Activated naive CD8-positive, alpha-beta T cell treated with anti-CD3 and anti-CD28 coated beads, Interleukin-2, amount 50 U/mL, for 24 hours (primary cell): ENCODE measurements at regions not wholly inside any gene's neighbourhood (a gene's known extent, or its start where the extent isn't known, plus 50 kb on each side); places are given as distances from the start of the nearest gene placed in this dataset.
"Not testable (repeated sequence)": the region's sequence is repeated elsewhere in the genome, so short reads cannot be mapped to it uniquely, and the experiment has no call there.

Source experiments
- ATAC-seq: fragments of 150-1000 bp; cut with Tn5 transposase; one replicate; pipeline ENCODE4 v1.10.0; 2021
- DNase-seq: peaks from one replicate; pipeline ENCODE4 v3.0.0; 2021
- H3K27ac Mint-ChIP-seq: one replicate; pipeline ENCODE4 v1.8.0; 2021; ENCODE audit warnings: mild to moderate bottlenecking, mixed read lengths
- H3K27me3 Mint-ChIP-seq: one replicate; pipeline ENCODE4 v1.8.0; 2021; ENCODE audit warnings: mixed read lengths
- H3K36me3 Mint-ChIP-seq: one replicate; pipeline ENCODE4 v1.8.0; 2021; ENCODE audit warnings: low read depth, mixed read lengths
- H3K4me1 Mint-ChIP-seq: one replicate; pipeline ENCODE4 v1.8.0; 2021; ENCODE audit warnings: mixed read lengths
- H3K4me3 Mint-ChIP-seq: one replicate; pipeline ENCODE4 v1.8.0; 2021; ENCODE audit warnings: mild to moderate bottlenecking, moderate library complexity, mixed read lengths
- H3K9me3 Mint-ChIP-seq: one replicate; pipeline ENCODE4 v1.8.0; 2021; ENCODE audit warnings: mixed read lengths

DNA sequence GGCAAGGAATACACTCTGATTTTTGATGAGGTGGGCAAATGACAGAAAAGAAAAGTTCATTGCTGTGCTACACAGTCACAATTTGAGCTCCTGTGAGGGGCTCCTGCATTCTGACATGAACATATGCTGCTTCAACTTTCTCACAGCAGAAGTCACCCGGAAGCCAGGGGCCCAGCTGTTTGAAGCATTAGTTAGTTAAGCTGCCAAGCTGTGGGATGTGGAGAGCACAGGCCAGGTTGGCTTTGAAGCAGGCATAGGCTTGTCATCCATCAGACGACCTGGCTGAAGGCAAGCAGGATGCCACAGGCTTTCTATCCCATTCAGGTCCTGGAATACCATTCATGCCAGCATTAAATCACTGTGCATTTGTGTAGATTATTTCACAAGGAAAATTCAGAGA lies 63.1 kb downstream of the MTNR1B start:
- no peak overlapping the region for H3K27ac Mint-ChIP-seq
- DNase-seq = no peak

GRCh38 chr11:93033093-93033492 lies 63.6 kb downstream of the MTNR1B start:
- H3K9me3 Mint-ChIP-seq = no peaks in the 10 kb centered on the region
- no peak overlapping the region for H3K27ac Mint-ChIP-seq
- no peaks in the 10 kb centered on the region for H3K36me3 Mint-ChIP-seq
- H3K4me3 Mint-ChIP-seq = no peak overlapping the region
- no peak for DNase-seq
- ATAC-seq = no peak
- H3K27me3 Mint-ChIP-seq = no peaks in the 10 kb centered on the region
- no peaks in the 10 kb centered on the region for H3K4me1 Mint-ChIP-seq

More for the DNA sequence above, 63.1 kb downstream of the MTNR1B start:
- no peak for ATAC-seq
- H3K4me3 Mint-ChIP-seq = no peak overlapping the region
- no peaks in the 10 kb centered on the region for H3K9me3 Mint-ChIP-seq
- H3K4me1 Mint-ChIP-seq = no peaks in the 10 kb centered on the region
- no peaks in the 10 kb centered on the region for H3K27me3 Mint-ChIP-seq
- H3K36me3 Mint-ChIP-seq = no peaks in the 10 kb centered on the region

- Mint-ChIP-seq H3K36me3 (no peaks in the 10 kb centered on the region), H3K9me3 (no peaks in the 10 kb centered on the region), H3K27ac (no peak overlapping the region), H3K4me3 (no peak overlapping the region), H3K4me1 (no peaks in the 10 kb centered on the region), H3K27me3 (peaks cover 4% of the 10 kb centered on the region)
- DNase-seq = no peak
- no peak for ATAC-seq
These were observed 64.7 kb downstream of the MTNR1B start for GRCh38 chr11:93034031-93034722.

- Mint-ChIP-seq H3K4me3 (no peak overlapping the region), H3K4me1 (no peaks in the 10 kb centered on the region), H3K27me3 (peaks cover 6% of the 10 kb centered on the region), H3K36me3 (no peaks in the 10 kb centered on the region), H3K9me3 (no peaks in the 10 kb centered on the region), H3K27ac (no peak overlapping the region)
- no peak for ATAC-seq
- DNase-seq = no peak
These were observed 65.2 kb downstream of the MTNR1B start for GRCh38 chr11:93034723-93035039.

DNA sequence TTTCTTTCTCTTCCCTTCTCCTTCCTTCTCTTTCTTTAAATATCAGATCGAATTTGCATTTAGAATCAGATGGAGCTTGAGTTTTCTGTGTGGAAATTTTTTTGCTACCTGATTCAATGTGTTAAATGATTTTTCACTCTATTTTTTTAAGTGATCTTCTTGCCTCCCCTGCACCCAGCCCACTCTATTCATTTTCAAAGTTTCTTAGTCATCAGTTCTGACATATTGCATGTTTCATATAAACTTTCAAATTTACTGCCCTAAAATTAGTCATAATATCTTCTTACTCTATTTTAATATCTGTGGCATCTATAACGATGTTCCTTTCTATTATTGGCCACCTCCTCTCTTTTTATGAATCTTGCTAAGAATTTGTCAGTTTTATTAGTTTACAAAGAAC lies 69.1 kb downstream of the MTNR1B start:
- Mint-ChIP-seq H3K27ac (no peak overlapping the region), H3K4me1 (no peaks in the 10 kb centered on the region), H3K27me3 (peaks cover 11% of the 10 kb centered on the region), H3K9me3 (peaks cover 16% of the 10 kb centered on the region), H3K4me3 (no peak overlapping the region), H3K36me3 (no peaks in the 10 kb centered on the region)
- ATAC-seq (no peak), DNase-seq (no peak)

GRCh38 chr11:93039531-93040240 lies 70.2 kb downstream of the MTNR1B start:
- H3K9me3 Mint-ChIP-seq = peaks cover 16% of the 10 kb centered on the region
- ATAC-seq (no peak), DNase-seq (no peak)
- H3K4me1 Mint-ChIP-seq = no peaks in the 10 kb centered on the region
- H3K27me3 Mint-ChIP-seq = peaks cover 11% of the 10 kb centered on the region
- no peaks in the 10 kb centered on the region for H3K36me3 Mint-ChIP-seq
- H3K4me3 Mint-ChIP-seq = no peak overlapping the region
- H3K27ac Mint-ChIP-seq = no peak overlapping the region

GRCh38 chr11:93041682-93042081 lies 72.2 kb downstream of the MTNR1B start:
- no peaks in the 10 kb centered on the region for H3K4me1 Mint-ChIP-seq
- H3K27me3 Mint-ChIP-seq = peaks cover 11% of the 10 kb centered on the region
- peaks cover 16% of the 10 kb centered on the region for H3K9me3 Mint-ChIP-seq
- ATAC-seq (no peak), DNase-seq (no peak)
- no peak overlapping the region for H3K4me3 Mint-ChIP-seq
- H3K27ac Mint-ChIP-seq = no peak overlapping the region
- H3K36me3 Mint-ChIP-seq = no peaks in the 10 kb centered on the region

DNA sequence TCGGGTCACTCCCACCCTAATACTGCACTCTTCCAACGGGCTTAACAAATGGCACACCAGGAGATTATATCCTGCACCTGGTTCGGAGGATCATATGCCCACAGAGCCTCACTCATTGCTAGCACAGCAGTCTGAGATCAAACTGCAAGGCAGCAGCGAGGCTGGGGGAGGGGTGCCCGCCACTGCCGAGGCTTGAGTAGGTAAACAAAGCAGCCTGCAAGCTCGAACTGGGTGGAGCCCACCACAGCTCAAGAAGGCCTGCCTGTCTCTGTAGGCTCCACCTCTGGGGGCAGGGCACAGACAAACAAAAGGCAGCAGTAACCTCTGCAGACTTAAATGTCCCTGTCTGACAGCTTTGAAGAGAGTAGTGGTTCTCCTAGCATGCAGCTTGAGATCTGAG lies 73.7 kb downstream of the MTNR1B start:
- not testable (repeated sequence) for DNase-seq, H3K4me1 Mint-ChIP-seq, H3K27ac Mint-ChIP-seq, ATAC-seq, H3K4me3 Mint-ChIP-seq, H3K36me3 Mint-ChIP-seq
- Mint-ChIP-seq H3K27me3 (peaks cover 11% of the 10 kb centered on the region), H3K9me3 (peaks cover 16% of the 10 kb centered on the region)

- H3K36me3 Mint-ChIP-seq = no peaks in the 10 kb centered on the region
- H3K4me3 Mint-ChIP-seq = no peak overlapping the region
- no peaks in the 10 kb centered on the region for H3K9me3 Mint-ChIP-seq
- no peak for DNase-seq
- no peaks in the 10 kb centered on the region for H3K27me3 Mint-ChIP-seq
- no peak overlapping the region for H3K27ac Mint-ChIP-seq
- peaks cover 2% of the 10 kb centered on the region for H3K4me1 Mint-ChIP-seq
- ATAC-seq = no peak
These were observed 80.3 kb downstream of the MTNR1B start for GRCh38 chr11:93049740-93050139.

GRCh38 chr11:93051186-93051585 lies 81.7 kb downstream of the MTNR1B start:
- DNase-seq = no peak
- H3K36me3 Mint-ChIP-seq = no peaks in the 10 kb centered on the region

DNA sequence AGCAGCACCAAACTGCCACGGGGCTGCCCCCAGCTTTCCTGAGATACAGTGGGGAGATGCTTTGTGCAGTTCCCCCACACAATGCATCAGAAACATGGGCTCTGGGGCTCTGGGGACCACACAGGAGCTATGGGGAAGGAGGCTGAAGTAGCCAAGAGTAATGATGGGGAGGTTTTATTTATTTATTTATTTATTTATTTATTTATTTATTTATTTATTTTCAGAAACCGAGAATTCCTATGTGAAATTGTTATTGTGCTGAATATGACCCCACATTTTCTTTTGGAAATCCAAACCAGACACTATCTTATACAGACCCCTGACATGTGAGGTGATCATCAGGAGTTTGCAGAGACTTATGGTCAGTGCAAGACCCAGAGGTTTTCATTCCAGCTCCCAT lies 84.4 kb downstream of the MTNR1B start:
- Mint-ChIP-seq H3K4me3 (no peak overlapping the region), H3K27ac (no peak overlapping the region), H3K27me3 (no peaks in the 10 kb centered on the region), H3K4me1 (peaks cover 7% of the 10 kb centered on the region), H3K9me3 (no peaks in the 10 kb centered on the region), H3K36me3 (no peaks in the 10 kb centered on the region)
- no peak for ATAC-seq
- DNase-seq = no peak

More at GRCh38 chr11:93051186-93051585, 81.7 kb downstream of the MTNR1B start:
- no peak for ATAC-seq
- no peak overlapping the region for H3K4me3 Mint-ChIP-seq
- no peaks in the 10 kb centered on the region for H3K9me3 Mint-ChIP-seq
- H3K4me1 Mint-ChIP-seq = peaks cover 7% of the 10 kb centered on the region
- H3K27ac Mint-ChIP-seq = no peak overlapping the region
- H3K27me3 Mint-ChIP-seq = no peaks in the 10 kb centered on the region

- Mint-ChIP-seq H3K4me3 (no peak overlapping the region), H3K27ac (no peak overlapping the region), H3K4me1 (peaks cover 7% of the 10 kb centered on the region), H3K36me3 (no peaks in the 10 kb centered on the region), H3K9me3 (no peaks in the 10 kb centered on the region), H3K27me3 (no peaks in the 10 kb centered on the region)
- no peak for ATAC-seq
- no peak for DNase-seq
These were observed 84.8 kb downstream of the MTNR1B start for GRCh38 chr11:93054279-93054678.

GRCh38 chr11:93054881-93055280 lies 85.4 kb downstream of the MTNR1B start:
- ATAC-seq (peak; percentile 96), DNase-seq (no peak)
- no peaks in the 10 kb centered on the region for H3K36me3 Mint-ChIP-seq
- H3K4me1 Mint-ChIP-seq = peaks cover 7% of the 10 kb centered on the region
- no peak overlapping the region for H3K4me3 Mint-ChIP-seq
- H3K9me3 Mint-ChIP-seq = no peaks in the 10 kb centered on the region
- no peak overlapping the region for H3K27ac Mint-ChIP-seq
- no peaks in the 10 kb centered on the region for H3K27me3 Mint-ChIP-seq

- no peak for ATAC-seq
- Mint-ChIP-seq H3K9me3 (no peaks in the 10 kb centered on the region), H3K4me1 (peaks cover 6% of the 10 kb centered on the region), H3K36me3 (no peaks in the 10 kb centered on the region), H3K4me3 (no peak overlapping the region), H3K27ac (no peak overlapping the region), H3K27me3 (peaks cover 2% of the 10 kb centered on the region)
- no peak for DNase-seq
These were observed 89.9 kb downstream of the MTNR1B start for GRCh38 chr11:93059117-93059957.

DNA sequence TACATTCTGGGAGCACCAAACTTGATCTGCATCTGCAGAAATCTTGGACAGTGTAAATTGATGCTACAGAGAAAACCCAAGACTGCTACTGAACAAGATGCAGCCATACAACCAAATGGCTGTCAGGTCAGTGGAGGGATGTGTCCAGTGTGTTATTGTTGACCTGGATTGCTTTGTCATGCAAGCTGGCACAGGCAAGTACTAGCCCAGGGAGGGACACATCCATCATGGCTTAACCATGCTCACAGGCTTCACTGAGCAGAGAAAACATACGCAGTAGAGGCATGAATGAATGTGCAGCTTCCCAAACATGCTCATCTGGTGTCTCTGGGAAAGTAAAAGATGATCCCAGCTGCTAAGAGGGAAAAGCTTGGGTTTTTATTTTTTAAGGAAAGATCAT lies 93.6 kb downstream of the MTNR1B start:
- DNase-seq (no peak), ATAC-seq (no peak)
- H3K36me3 Mint-ChIP-seq = no peaks in the 10 kb centered on the region
- no peak overlapping the region for H3K4me3 Mint-ChIP-seq
- no peaks in the 10 kb centered on the region for H3K9me3 Mint-ChIP-seq
- H3K27ac Mint-ChIP-seq = no peak overlapping the region
- no peaks in the 10 kb centered on the region for H3K4me1 Mint-ChIP-seq
- peaks cover 13% of the 10 kb centered on the region for H3K27me3 Mint-ChIP-seq
